Spleen (tissue), 11 donors: ENCODE measurements at regions not wholly inside any gene's neighbourhood (a gene's known extent, or its start where the extent isn't known, plus 50 kb on each side); places are given as distances from the start of the nearest gene placed in this dataset.

ENCODE experiments used
- DNase-seq: peaks from one replicate; pipeline ENCODE4 v3.0.0-alpha.2; 2020
- H3K27ac ChIP-seq, 8 donors: fragments of 200-600 bp; sonication (generic) in 7 of 8; 1 replicate in 4 of 8; 2 replicates in 4 of 8; pipeline versions ENCODE4 v1.5.0 to v1.8.0; 2016 to 2021; ENCODE audit warnings: inconsistent platforms in 4 of 8, mild to moderate bottlenecking in 4 of 8, moderate library complexity in 1 of 8
- H3K27me3 ChIP-seq, 7 donors: fragments of 200-600 bp; sonication (generic) in 6 of 7; replicated peaks in 1 of 7; 1 replicate in 4 of 7; 2 replicates in 3 of 7; pipeline versions ENCODE4 v1.5.0 to v1.8.0; 2016 to 2021; ENCODE audit warnings: inconsistent platforms in 3 of 7, mild to moderate bottlenecking in 1 of 7
- H3K36me3 ChIP-seq, 6 donors: fragments of 200-600 bp; sonication (generic) in 5 of 6; 1 replicate in 4 of 6; 2 replicates in 2 of 6; pipeline versions ENCODE4 v1.5.0 to v1.8.0; 2016 to 2021; ENCODE audit warnings: inconsistent platforms in 2 of 6
- H3K4me1 ChIP-seq, 6 donors: fragments of 200-600 bp; sonication (generic) in 5 of 6; 1 replicate in 3 of 6; 2 replicates in 3 of 6; pipeline versions ENCODE4 v1.5.0 to v1.8.0; 2016 to 2021; ENCODE audit warnings: inconsistent platforms in 3 of 6
- H3K4me3 ChIP-seq, 8 donors: fragments of 200-600 bp; sonication (generic) in 7 of 8; 1 replicate in 4 of 8; 2 replicates in 4 of 8; pipeline versions ENCODE4 v1.5.0 to v1.8.0; 2016 to 2021; ENCODE audit warnings: inconsistent platforms in 4 of 8, mild to moderate bottlenecking in 4 of 8, moderate library complexity in 2 of 8
- H3K9me3 ChIP-seq, 8 donors: fragments of 200-600 bp; sonication (generic) in 7 of 8; 1 replicate in 4 of 8; 2 replicates in 4 of 8; pipeline versions ENCODE4 v1.5.0 to v1.8.0; 2016 to 2021; ENCODE audit warnings: inconsistent platforms in 4 of 8
- CTCF ChIP-seq, 11 experiments: fragments of 200-600 bp in 7 of 11; fragments of 450-650 bp in 4 of 11; sonication (generic) in 4 of 11; IDR thresholded peaks in 8 of 11; conservative IDR thresholded peaks in 3 of 11; 1 replicate in 7 of 11; 2 replicates in 4 of 11; pipeline versions ENCODE4 v1.4.0 to v1.8.0; 2016 to 2021; ENCODE audit warnings: antibody characterized with exemption in 11 of 11, inconsistent platforms in 4 of 11, mild to moderate bottlenecking in 1 of 11
- POLR2A ChIP-seq, 3 donors: fragments of 450-650 bp; IDR thresholded peaks; one replicate each; pipeline ENCODE4 v1.5.1; 2017; ENCODE audit warnings: antibody characterized with exemption in 3 of 3, mild to moderate bottlenecking in 1 of 3
- POLR2AphosphoS5 ChIP-seq, 3 donors: sonication (generic); formaldehyde crosslinking; IDR thresholded peaks; one replicate each; pipeline ENCODE4 v1.5.1; 2017; ENCODE audit warnings: antibody characterized with exemption in 3 of 3
- WGBS, 5 donors: extraction: QIAGEN DNeasy Blood & Tissue Kit in 3 of 5; methylation state at CpG; one replicate each; pipeline versions ENCODE4 v1.1.5 to v1.1.7; 2013 to 2018; 5-methylcytosine and 5-hydroxymethylcytosine counted together
- intact Hi-C: fragments of 100-400 bp; cut with DNase I; formaldehyde crosslinking; loops from one replicate; pipeline ENCODE4 v1.15.0; 2023; ENCODE audit warnings: low total_unique reads
- donor health status: healthy with polysubstance abuse.
- donor health status: DM: no; HTN: no; CAD: no; lungs with moderate emphysema.
- donor health status: DM: no; HTN: no; CAD: no.
- donor health status: Bipolar disorder and iron deficiency.
- donor health status: healthy.
- donor health status: DM: no; HTN: no; CAD: no.
- donor health status: DM: yes; HTN: yes; CAD: no.

- WGBS, 5 donors = 86 to 95% (median 88%) methylated on average over 6 of the region's 6 CpGs
- Histone ChIP-seq H3K4me3 (no peak overlapping the region), H3K36me3 (no peaks in the 10 kb centered on the region), H3K27ac (no peak overlapping the region), H3K9me3 (no peaks in the 10 kb centered on the region), H3K4me1 (peaks cover 0 to 10% (median 0%) of the 10 kb centered on the region in 6 donors), H3K27me3 (no peaks in the 10 kb centered on the region)
- intact Hi-C loops = no loop called here
- TF ChIP-seq CTCF (IDR thresholded peaks at IDR 0.05 in 8 of 11, conservative IDR thresholded peaks at IDR 0.05 in 3 of 11) (no peak), POLR2A (IDR thresholded peaks at IDR 0.05) (no peak), POLR2AphosphoS5 (IDR thresholded peaks at IDR 0.05) (no peak)
- no peak for DNase-seq
Measured at GRCh38 chr5:56543441-56544388, 271.6 kb upstream of the MAP3K1 start.

- H3K4me3 ChIP-seq = no peak overlapping the region
- no peaks in the 10 kb centered on the region for H3K9me3 ChIP-seq
- H3K4me1 ChIP-seq = peaks cover 0 to 10% (median 0%) of the 10 kb centered on the region in 6 donors
- H3K36me3 ChIP-seq = no peaks in the 10 kb centered on the region
- WGBS, 5 donors = 81 to 93% (median 85%) methylated on average over 4 of the region's 4 CpGs
- H3K27me3 ChIP-seq = no peaks in the 10 kb centered on the region
- DNase-seq = no peak
- TF ChIP-seq POLR2A (IDR thresholded peaks at IDR 0.05) (no peak), CTCF (IDR thresholded peaks at IDR 0.05 in 8 of 11, conservative IDR thresholded peaks at IDR 0.05 in 3 of 11) (no peak), POLR2AphosphoS5 (IDR thresholded peaks at IDR 0.05) (no peak)
- intact Hi-C loops = no loop called here
- H3K27ac ChIP-seq = no peak overlapping the region
Measured at GRCh38 chr5:56540266-56540665, 275.1 kb upstream of the MAP3K1 start.

DNA sequence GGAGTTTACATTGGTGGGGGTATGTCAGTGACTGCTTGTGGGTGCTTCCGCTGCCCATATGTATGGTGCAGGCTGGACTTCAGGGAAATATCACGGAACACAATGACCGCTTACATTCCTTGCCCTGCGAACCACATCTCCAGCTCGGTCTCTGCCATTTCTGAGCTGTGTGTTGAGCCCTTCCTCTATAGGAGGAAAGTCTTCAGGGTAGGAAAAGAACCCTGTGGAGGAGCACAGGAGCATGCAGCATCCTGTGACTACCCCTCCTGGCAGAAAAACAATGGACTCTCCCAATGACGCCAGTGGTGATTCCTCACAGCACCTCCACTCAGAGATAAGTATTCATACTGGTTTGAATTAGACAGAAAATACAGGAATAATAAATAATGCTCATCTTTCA lies 276.8 kb upstream of the MAP3K1 start:
- 90 to 99% (median 97%) methylated on average over 6 of the region's 6 CpGs for WGBS, 5 donors
- H3K9me3 ChIP-seq = no peaks in the 10 kb centered on the region
- peaks cover 0 to 6% (median 0%) of the 10 kb centered on the region in 6 donors for H3K4me1 ChIP-seq
- H3K27me3 ChIP-seq = no peaks in the 10 kb centered on the region
- no peak for DNase-seq
- no peak for TF ChIP-seq POLR2A (IDR thresholded peaks at IDR 0.05)
- no peak for TF ChIP-seq CTCF (IDR thresholded peaks at IDR 0.05 in 8 of 11, conservative IDR thresholded peaks at IDR 0.05 in 3 of 11)
- TF ChIP-seq POLR2AphosphoS5 (IDR thresholded peaks at IDR 0.05) = no peak
- intact Hi-C loops = no loop called here
- H3K36me3 ChIP-seq = no peaks in the 10 kb centered on the region
- no peak overlapping the region for H3K4me3 ChIP-seq
- no peak overlapping the region for H3K27ac ChIP-seq

- intact Hi-C loops = no loop called here
- Histone ChIP-seq H3K27me3 (no peaks in the 10 kb centered on the region), H3K9me3 (no peaks in the 10 kb centered on the region), H3K27ac (no peak overlapping the region), H3K4me3 (no peak overlapping the region), H3K4me1 (no peaks in the 10 kb centered on the region), H3K36me3 (no peaks in the 10 kb centered on the region)
- TF ChIP-seq POLR2AphosphoS5 (IDR thresholded peaks at IDR 0.05) (no peak), POLR2A (IDR thresholded peaks at IDR 0.05) (no peak), CTCF (IDR thresholded peaks at IDR 0.05 in 8 of 11, conservative IDR thresholded peaks at IDR 0.05 in 3 of 11) (no peak)
- no peak for DNase-seq
- WGBS, 5 donors = 82 to 94% (median 85%) methylated on average over 1 of the region's 1 CpG
Measured at GRCh38 chr5:56535347-56535746, 280.0 kb upstream of the MAP3K1 start.
